ENCODE measurements at regions not wholly inside any gene's neighbourhood (a gene's known extent, or its start where the extent isn't known, plus 50 kb on each side); places are given as distances from the start of the nearest gene placed in this dataset.

GRCh38 chr4:103892586-103892985 is 172.8 kb upstream of the TACR3 start:
- no peak for DNase-seq (ENCODE audit: low read depth)
- no peak for TF ChIP-seq CTCF (conservative IDR thresholded peaks at IDR 0.05; ENCODE audit: low read length)
- no peak overlapping the region for H3K4me3 ChIP-seq (ENCODE audit: low read length)

DNA sequence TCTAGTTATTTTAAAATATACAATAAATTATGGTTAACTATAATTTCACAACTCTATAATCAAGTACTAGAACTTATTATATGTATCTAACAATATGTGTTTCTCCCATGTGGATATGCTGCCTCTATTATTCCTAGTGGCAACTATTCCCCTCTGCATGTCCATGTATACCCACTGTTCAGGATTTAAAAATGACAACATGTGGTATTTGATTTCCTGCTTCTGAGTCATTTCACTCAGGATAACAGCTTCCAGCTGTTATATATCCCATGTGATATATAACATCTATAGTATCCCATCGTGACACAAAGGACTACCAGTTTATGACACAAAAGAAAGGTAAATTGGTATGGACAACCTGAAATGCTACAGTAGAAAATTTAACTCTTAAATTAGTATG is 167.4 kb upstream of the TACR3 start:
- no peak overlapping the region for H3K4me3 ChIP-seq (ENCODE audit: low read length)
- DNase-seq (ENCODE audit: low read depth), result peak; percentile 0
- TF ChIP-seq CTCF (conservative IDR thresholded peaks at IDR 0.05; ENCODE audit: low read length), result no peak

- TF ChIP-seq CTCF (conservative IDR thresholded peaks at IDR 0.05; ENCODE audit: low read length), result no peak
- H3K4me3 ChIP-seq (ENCODE audit: low read length), result no peak overlapping the region
- no peak for DNase-seq (ENCODE audit: low read depth)
Measured at GRCh38 chr4:103885152-103885551, 165.4 kb upstream of the TACR3 start.

GRCh38 chr4:103867311-103867710 is 147.5 kb upstream of the TACR3 start:
- no peak for DNase-seq (ENCODE audit: low read depth)
- H3K4me3 ChIP-seq (ENCODE audit: low read length), result no peak overlapping the region
- TF ChIP-seq CTCF (conservative IDR thresholded peaks at IDR 0.05; ENCODE audit: low read length), result no peak

DNA sequence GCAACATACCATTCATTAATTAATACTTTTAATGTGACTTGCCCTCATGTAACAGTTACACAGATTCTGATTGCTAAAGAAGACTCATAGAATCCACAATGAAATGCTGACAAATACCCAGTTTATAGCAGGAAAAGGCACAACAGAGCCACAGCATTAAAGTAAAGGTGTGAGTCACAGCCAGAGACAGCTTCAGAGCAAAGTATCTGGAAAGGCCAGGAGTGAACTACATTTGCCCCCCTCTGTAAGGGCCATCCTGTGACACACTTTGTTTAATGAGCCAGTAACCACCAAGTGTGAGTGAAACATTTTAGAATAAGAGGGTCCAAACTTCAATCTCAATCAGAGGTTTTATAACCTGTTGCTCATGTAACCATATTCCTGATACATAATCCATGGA is 133.8 kb upstream of the TACR3 start:
- no peak for DNase-seq (ENCODE audit: low read depth)
- no peak overlapping the region for H3K4me3 ChIP-seq (ENCODE audit: low read length)
- no peak for TF ChIP-seq CTCF (conservative IDR thresholded peaks at IDR 0.05; ENCODE audit: low read length)

DNA sequence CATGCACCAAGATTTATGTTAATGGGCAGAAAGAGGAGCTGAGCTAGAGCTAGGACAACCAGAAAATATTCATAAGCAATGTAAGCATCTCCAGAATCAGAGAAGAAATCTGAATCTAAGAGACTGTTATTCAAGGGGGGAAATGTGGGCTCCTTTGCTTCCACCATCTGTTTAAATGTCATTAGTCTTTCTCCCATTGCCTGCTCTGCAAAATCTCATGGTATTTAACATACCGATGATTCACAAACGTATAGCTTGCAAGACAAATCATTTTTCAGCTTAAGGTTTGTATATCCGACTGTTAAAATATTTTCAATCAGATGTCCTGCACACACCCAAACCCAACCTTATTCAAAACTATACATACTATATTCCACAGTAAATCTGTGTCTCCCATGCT is 133.4 kb upstream of the TACR3 start:
- H3K4me3 ChIP-seq (ENCODE audit: low read length), result no peak overlapping the region
- no peak for TF ChIP-seq CTCF (conservative IDR thresholded peaks at IDR 0.05; ENCODE audit: low read length)
- DNase-seq (ENCODE audit: low read depth), result no peak

- H3K4me3 ChIP-seq (ENCODE audit: low read length), result no peak overlapping the region
- no peak for DNase-seq (ENCODE audit: low read depth)
- no peak for TF ChIP-seq CTCF (conservative IDR thresholded peaks at IDR 0.05; ENCODE audit: low read length)
Measured at GRCh38 chr4:103845075-103845474, 125.3 kb upstream of the TACR3 start.
